Left colon (tissue), 2 donors: ENCODE measurements at regions not wholly inside any gene's neighbourhood (a gene's known extent, or its start where the extent isn't known, plus 50 kb on each side); places are given as distances from the start of the nearest gene placed in this dataset.
"Not testable (repeated sequence)": the region's sequence is repeated elsewhere in the genome, so short reads cannot be mapped to it uniquely, and the experiment has no call there.

ENCODE experiments used
- ATAC-seq: fragments of 200-7000 bp; cut with Tn5 transposase; one replicate; pipeline ENCODE4 v1.9.1; 2020; ENCODE audit warnings: mild to moderate bottlenecking, moderate library complexity
- DNase-seq, 2 donors: peaks; one replicate each; pipeline ENCODE4 v3.0.0-alpha.2; 2020
- intact Hi-C, 2 donors: fragments of 100-400 bp; cut with DNase I in 1 of 2; cut with micrococcal nuclease in 1 of 2; formaldehyde crosslinking; loops; one replicate each; pipeline versions ENCODE4 v1.11.2 to v1.14.0; 2022; cut with DNase I, micrococcal nuclease
- donor health status: DM: no; HTN: no; CAD: no.
- donor health status: DM: yes; HTN: yes; CAD: no.

DNA sequence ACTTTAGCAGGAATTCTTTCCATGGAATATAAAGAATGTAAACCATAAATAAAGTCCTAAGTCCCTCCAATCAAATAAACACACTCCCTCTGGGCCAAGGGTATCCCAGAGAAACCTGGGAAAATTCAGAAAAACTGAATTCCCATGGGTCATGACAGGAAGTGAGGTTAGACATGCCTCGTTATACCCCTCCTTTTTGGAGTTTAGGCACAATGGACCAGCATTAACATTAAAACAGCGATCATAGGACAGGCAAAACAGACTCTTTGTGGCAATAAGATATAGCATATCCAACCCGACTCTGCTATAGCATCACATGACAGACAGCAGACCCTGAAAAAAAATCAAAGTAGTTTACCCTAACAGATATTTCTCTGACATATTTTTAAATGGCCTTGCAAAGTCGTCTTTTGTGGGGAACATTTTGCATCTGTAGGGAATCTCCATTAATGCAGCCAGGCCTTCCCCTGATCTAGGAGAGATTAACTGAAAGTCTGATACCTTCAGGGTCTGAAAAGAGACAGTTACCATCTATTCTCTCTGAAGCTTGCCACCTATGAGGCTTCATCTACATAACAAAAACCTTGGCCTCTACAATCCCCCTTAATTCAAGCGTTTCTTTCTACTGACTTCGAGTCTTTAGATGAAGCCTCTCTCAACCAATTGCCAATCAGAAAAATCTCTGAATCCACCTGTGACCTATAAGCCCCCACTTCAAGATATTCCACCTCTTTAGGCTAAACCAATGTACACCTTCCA lies 143.0 kb upstream of the KCNK1 start:
- ATAC-seq (no peak), DNase-seq (no peak)
- intact Hi-C loops: no loop called here

DNA sequence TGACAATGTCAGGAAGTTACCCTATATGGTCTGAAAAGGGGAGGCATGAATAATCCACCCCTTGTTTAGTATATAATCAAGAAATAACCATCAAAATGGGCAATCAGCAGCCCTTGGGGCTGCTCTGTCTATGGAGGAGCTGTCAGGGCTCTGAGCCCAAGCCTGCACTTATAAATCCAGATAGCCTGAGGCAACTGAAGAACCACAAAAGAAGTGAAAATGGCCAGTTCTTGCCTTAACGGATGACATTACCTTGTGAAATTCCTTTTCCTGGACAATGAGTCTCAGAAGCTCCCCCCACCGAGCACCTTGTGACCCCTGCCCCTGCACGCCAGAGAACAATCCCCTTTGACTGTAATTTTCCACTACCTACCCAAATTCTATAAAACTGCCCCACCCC lies 142.1 kb upstream of the KCNK1 start:
- intact Hi-C loops, DNase-seq, ATAC-seq: not testable (repeated sequence)

GRCh38 chr1:233472796-233473195 lies 141.1 kb upstream of the KCNK1 start:
- intact Hi-C loops, ATAC-seq, DNase-seq: not testable (repeated sequence)

DNA sequence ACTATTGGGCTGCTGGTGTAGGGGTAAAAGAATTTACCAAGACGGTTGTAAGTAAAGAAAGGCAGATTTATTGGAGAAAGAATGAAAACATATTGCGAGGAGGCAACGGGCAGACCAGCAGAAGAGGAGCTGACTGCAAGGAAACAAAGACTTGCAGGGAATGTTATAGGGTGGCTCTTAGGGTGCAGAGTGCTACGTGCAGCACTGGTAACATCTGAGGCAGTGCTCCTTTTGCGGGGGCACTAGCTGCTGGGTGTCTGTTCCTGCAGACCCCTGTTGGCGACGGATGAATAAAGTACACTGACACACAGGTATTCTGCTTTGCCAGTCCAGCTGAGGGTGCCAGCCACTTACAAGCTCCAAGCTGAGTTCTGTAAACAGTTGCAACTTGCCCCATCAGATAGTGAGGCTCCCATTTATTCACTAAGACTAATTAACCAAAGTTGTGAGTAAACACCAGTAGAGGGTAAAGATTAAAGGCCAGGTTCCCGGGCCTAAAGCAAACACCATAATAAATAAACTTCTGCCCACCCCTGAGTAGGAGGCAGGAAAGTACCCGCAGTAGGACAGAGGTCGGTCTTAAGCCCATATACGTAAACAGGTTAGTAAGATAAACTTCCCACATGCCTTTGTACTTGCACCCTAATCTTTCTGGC lies 140.2 kb upstream of the KCNK1 start:
- intact Hi-C loops: no loop called here
- no peak for ATAC-seq
- no peak for DNase-seq

GRCh38 chr1:233477359-233477758 lies 136.5 kb upstream of the KCNK1 start:
- ATAC-seq: no peak
- intact Hi-C loops: no loop called here
- DNase-seq: no peak

GRCh38 chr1:233478611-233479010 lies 135.3 kb upstream of the KCNK1 start:
- intact Hi-C loops: no loop called here
- DNase-seq: no peak
- no peak for ATAC-seq

- DNase-seq: no peak
Measured at GRCh38 chr1:233479110-233479890, 134.6 kb upstream of the KCNK1 start.

GRCh38 chr1:233480198-233480597 lies 133.7 kb upstream of the KCNK1 start:
- ATAC-seq (no peak), DNase-seq (no peak)
- intact Hi-C loops: no loop called here

More at GRCh38 chr1:233479110-233479890, 134.6 kb upstream of the KCNK1 start:
- intact Hi-C loops: no loop called here
- no peak for ATAC-seq

GRCh38 chr1:233482388-233482787 lies 131.5 kb upstream of the KCNK1 start:
- intact Hi-C loops: no loop called here
- DNase-seq: no peak
- no peak for ATAC-seq

DNA sequence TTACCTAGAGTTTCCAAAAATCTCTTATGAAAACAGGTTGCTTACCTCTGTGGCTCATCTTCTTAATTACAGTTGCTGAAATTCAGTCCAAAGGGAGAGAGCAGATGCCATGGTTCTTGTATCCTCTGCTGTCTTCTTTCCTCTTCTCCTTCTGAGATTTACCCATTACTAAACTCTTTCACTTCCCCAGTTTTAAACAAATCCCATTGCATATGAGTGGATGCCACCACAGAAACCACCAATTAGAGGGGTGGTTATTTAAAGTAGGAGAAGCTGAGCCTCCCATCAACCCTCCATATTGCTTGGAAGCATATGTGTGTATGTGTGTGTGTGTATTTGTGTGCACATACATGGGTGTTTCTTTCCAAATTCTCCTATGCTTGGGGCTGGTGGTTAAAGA lies 128.5 kb upstream of the KCNK1 start:
- no peak for DNase-seq
- intact Hi-C loops: no loop called here
- no peak for ATAC-seq

DNA sequence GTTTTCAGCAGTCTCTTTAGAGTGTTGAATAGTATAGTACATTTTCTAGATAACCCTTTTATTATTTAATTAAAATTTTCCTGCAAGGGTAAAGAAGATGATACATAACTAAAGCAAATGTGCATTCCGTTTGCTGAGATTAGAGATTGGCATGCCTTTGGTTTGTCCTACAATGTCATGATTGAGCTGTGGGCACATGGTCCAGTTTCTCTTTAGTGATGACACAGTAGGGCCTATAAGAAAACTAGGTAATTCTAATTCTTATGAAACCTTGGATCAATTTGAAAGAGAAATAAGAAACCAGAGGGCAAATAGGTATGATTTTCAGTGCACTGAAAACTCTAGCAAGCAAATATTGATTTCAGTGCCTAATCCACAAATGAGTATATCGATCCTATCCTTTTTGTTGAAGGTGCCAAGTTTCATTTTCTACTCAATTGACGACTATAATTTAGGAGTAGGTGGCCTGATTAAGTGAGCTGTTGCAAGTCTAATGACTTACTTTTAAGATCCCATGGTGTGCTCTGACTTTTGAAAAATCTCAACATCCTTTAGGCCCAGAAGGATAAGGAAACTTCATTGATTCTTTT lies 128.0 kb upstream of the KCNK1 start:
- intact Hi-C loops: no loop called here
- no peak for DNase-seq
- ATAC-seq: no peak

DNA sequence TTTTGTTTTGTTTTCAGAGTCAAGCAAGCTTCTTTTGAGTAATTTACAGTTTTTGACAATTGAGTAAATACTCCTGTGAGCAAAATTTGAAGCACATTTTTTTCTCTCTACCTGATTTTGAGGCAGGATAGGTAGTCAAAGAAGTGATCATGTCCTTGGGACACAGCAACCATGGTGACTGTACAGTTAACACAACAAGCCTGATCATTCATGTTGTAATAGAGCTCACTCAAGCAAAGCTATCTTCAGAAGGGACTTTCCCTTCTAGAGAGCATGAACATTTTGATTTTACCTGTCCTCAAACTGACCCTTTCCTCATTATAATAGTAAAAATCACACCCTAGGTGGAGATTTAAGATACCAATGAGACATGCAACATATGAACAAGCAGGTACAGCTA lies 126.5 kb upstream of the KCNK1 start:
- intact Hi-C loops: no loop called here
- DNase-seq (no peak), ATAC-seq (no peak)

DNA sequence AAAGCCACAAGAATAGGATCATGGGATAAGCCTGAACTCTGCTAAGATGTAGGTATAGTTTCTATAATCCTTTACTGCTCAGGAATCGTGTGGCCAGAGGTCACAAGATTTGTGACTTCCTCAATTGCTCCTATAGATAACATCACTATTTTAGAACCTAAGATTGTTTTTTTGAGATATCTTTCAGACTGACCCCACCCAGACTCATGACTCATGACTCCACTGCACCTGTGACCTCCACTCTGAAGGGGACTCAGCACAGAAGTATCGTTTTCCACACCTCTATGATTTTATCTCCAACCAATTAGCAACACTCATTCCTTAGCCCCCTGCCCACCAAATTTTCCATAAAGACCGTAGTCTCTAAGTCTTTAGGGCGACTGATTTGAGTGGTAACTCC lies 124.5 kb upstream of the KCNK1 start:
- intact Hi-C loops: no loop called here
- DNase-seq: no peak
- no peak for ATAC-seq

DNA sequence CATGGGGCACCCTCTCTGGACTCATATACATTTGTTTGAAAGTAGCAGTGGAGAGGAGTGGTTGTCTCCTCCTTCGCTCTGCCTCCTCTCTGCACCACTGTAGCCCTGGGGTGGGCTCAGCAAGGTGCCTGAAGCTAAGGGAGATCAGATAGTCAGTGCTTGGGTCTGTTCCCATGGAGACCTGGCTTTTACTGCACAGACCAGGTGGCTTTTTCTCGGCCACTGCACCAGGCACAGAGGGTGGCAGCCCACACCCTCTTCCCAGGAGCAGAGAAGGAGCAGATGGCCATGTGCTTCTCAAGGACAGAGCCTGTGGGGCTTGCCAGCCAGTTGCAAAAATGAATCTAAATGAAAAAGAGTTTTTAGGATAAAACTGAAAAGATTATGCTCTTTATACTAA lies 123.4 kb upstream of the KCNK1 start:
- intact Hi-C loops: no loop called here
- DNase-seq (no peak), ATAC-seq (no peak)

GRCh38 chr1:233491953-233492620 lies 121.8 kb upstream of the KCNK1 start:
- intact Hi-C loops: no loop called here
- no peak for ATAC-seq

GRCh38 chr1:233496993-233497392 lies 116.9 kb upstream of the KCNK1 start:
- ATAC-seq: no peak
- no peak for DNase-seq
- intact Hi-C loops: no loop called here

More at GRCh38 chr1:233491953-233492620, 121.8 kb upstream of the KCNK1 start:
- DNase-seq: no peak

DNA sequence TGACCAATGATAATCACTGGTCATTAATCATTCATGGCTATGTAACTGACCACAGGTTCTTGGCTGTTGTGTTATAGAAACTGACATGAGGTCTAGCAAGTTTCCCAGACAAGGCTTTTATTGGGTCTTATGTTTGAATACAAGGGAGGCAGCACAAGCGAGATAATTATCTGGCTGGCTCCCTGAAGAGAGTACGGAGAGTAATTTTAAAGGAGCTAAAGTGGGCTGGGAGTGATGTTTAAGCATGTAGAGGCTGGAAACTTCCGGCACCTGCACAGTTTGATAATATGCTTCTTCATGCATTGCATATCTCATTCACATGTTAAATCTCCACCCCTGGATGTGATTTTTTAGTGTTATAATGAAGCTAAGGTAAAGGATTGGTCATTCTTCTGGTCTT lies 116.2 kb upstream of the KCNK1 start:
- ATAC-seq (no peak), DNase-seq (no peak)
- intact Hi-C loops: no loop called here

GRCh38 chr1:233500106-233500505 lies 113.8 kb upstream of the KCNK1 start:
- ATAC-seq (no peak), DNase-seq (no peak)
- intact Hi-C loops: no loop called here

- DNase-seq (no peak), ATAC-seq (no peak)
- intact Hi-C loops: no loop called here
Measured at GRCh38 chr1:233503366-233503954, 110.4 kb upstream of the KCNK1 start.
